ENCODE measurements at regions not wholly inside any gene's neighbourhood (a gene's known extent, or its start where the extent isn't known, plus 50 kb on each side); places are given as distances from the start of the nearest gene placed in this dataset.

DNA sequence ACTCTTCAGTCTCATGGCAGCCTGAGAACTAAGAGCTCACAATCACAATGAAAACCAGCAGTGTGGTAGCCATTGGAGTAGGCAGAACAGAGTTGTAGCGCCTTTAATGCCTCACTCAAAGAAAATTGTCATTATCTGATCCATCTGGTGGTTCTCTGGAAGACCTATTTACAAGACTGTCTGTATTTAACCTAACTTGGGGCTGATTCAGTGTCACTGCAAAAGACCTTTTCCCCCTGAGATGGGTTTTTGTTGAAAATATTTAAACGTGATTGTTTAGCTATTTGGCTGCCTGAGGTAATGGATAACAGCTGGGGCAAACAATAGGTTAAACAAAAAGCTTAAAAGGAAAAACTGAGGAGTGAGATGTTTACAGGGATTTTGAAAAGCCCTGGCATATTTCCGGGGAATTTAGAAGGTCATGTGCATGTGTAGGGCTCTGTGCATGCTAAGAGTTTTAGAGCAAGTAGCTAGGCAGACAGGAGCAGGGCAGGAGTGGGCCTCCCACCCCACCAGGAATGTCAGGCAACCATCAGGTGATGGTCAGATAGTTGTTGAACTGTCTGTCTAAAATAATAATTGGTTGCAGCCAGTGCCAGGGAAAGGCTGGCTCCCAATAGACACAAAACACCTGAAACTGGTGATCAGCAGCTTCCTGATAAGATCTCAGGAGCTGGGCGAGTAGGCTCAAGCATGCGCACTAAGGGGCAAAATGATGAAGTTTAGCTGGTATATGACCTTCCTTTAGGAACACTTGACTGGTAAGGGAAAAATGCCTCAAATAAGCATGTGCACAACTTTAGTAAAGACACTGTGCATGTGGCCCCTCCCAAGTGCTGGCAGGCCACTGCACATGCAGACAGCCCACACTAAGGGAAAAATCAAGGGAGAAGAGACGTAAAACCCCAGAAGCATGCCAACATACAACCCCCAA, 70.8 kb upstream of the AKIRIN2 start:
- Histone ChIP-seq H3K4me1 (ENCODE audit: insufficient read depth, low read length) (no peaks in the 10 kb centered on the region), H3K27me3 (ENCODE audit: insufficient read depth, low read length, poor library complexity, severe bottlenecking) (no peaks in the 10 kb centered on the region), H3K27ac (ENCODE audit: low read depth, low read length) (no peak overlapping the region), H3K36me3 (ENCODE audit: insufficient read depth, low read length) (no peaks in the 10 kb centered on the region), H3K9me3 (ENCODE audit: low read length) (no peaks in the 10 kb centered on the region), H3K4me3 (ENCODE audit: low read length) (no peak overlapping the region)
- H3K27me3 Mint-ChIP-seq: peaks cover 0 to 2% of the 10 kb centered on the region in 2 donors
- ChIA-PET CTCF (no interaction called here), POLR2A (no interaction called here)
- H3K36me3 Mint-ChIP-seq: no peaks in the 10 kb centered on the region
- H3K9me3 Mint-ChIP-seq: no peaks in the 10 kb centered on the region
- peak overlapping the region in 1 of 8 donors; percentile 8 for H3K27ac Mint-ChIP-seq
- DNase-seq: no peak
- peaks cover 0 to 4% (median 0%) of the 10 kb centered on the region in 3 donors for H3K4me1 Mint-ChIP-seq
- H3K4me3 Mint-ChIP-seq: no peak overlapping the region

DNA sequence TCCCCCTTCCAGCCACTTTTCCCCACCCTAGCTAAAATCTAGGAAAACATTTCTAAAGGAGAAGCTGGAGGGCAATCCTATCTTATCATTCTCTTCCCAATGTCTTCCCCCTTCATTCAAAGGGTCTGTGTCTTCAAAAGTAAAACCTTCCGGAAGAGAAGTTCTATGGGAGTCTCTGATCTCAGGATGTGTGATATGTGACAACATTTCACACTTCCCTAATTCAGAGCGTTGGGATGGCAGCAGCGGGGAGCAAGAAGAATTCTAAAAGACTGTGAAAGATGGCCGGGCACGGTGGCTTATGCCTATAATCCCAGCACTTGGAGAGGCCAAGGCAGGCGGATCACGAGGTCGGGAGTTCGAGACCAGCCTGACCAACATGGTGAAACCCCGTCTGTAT, 65.4 kb upstream of the AKIRIN2 start:
- Mint-ChIP-seq H3K36me3 (no peaks in the 10 kb centered on the region), H3K4me3 (no peak overlapping the region), H3K27me3 (peaks cover 0 to 2% of the 10 kb centered on the region in 2 donors), H3K27ac (no peak overlapping the region), H3K9me3 (no peaks in the 10 kb centered on the region), H3K4me1 (no peaks in the 10 kb centered on the region)
- no peak overlapping the region for H3K4me3 ChIP-seq (ENCODE audit: low read length)
- H3K4me1 ChIP-seq (ENCODE audit: insufficient read depth, low read length): no peaks in the 10 kb centered on the region
- H3K27me3 ChIP-seq (ENCODE audit: insufficient read depth, low read length, poor library complexity, severe bottlenecking): no peaks in the 10 kb centered on the region
- POLR2A ChIA-PET: no interaction called here
- no peak for DNase-seq
- no peak overlapping the region for H3K27ac ChIP-seq (ENCODE audit: low read depth, low read length)
- CTCF ChIA-PET: no interaction called here
- H3K36me3 ChIP-seq (ENCODE audit: insufficient read depth, low read length): no peaks in the 10 kb centered on the region
- no peaks in the 10 kb centered on the region for H3K9me3 ChIP-seq (ENCODE audit: low read length)

DNA sequence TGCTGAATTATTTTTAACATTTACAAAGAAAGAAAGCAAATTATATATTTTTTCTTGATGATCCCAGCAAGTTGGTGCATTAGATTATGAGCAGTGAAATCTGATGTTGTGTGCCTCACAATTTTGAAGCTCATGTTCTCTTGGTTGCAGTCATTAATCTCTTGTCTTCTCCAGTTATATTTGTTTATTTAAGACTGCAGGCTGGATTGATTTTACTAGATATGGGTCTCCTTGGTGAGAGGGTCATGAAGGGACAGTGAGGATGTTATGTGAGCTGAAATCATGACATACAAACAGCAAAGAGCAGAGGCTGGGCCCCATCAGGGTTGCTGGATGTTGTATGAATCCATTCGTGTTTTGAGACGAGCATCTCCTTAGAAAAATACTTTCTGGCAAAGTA, 64.2 kb upstream of the AKIRIN2 start:
- Mint-ChIP-seq H3K9me3 (no peaks in the 10 kb centered on the region), H3K36me3 (no peaks in the 10 kb centered on the region), H3K4me3 (no peak overlapping the region), H3K4me1 (no peaks in the 10 kb centered on the region), H3K27me3 (peaks cover 0 to 2% of the 10 kb centered on the region in 2 donors), H3K27ac (peak overlapping the region in 1 of 8 donors; percentile 28)
- ChIA-PET CTCF (no interaction called here), POLR2A (no interaction called here)
- H3K27ac ChIP-seq (ENCODE audit: low read depth, low read length): no peak overlapping the region
- no peaks in the 10 kb centered on the region for H3K4me1 ChIP-seq (ENCODE audit: insufficient read depth, low read length)
- no peaks in the 10 kb centered on the region for H3K9me3 ChIP-seq (ENCODE audit: low read length)
- H3K27me3 ChIP-seq (ENCODE audit: insufficient read depth, low read length, poor library complexity, severe bottlenecking): no peaks in the 10 kb centered on the region
- no peaks in the 10 kb centered on the region for H3K36me3 ChIP-seq (ENCODE audit: insufficient read depth, low read length)
- no peak overlapping the region for H3K4me3 ChIP-seq (ENCODE audit: low read length)
- DNase-seq: no peak

- Mint-ChIP-seq H3K36me3 (no peaks in the 10 kb centered on the region), H3K27me3 (peaks cover 0 to 2% of the 10 kb centered on the region in 2 donors), H3K9me3 (no peaks in the 10 kb centered on the region), H3K27ac (no peak overlapping the region), H3K4me1 (no peaks in the 10 kb centered on the region), H3K4me3 (no peak overlapping the region)
- Histone ChIP-seq H3K4me1 (ENCODE audit: insufficient read depth, low read length) (no peaks in the 10 kb centered on the region), H3K4me3 (ENCODE audit: low read length) (no peak overlapping the region), H3K9me3 (ENCODE audit: low read length) (no peaks in the 10 kb centered on the region), H3K27ac (ENCODE audit: low read depth, low read length) (no peak overlapping the region), H3K36me3 (ENCODE audit: insufficient read depth, low read length) (no peaks in the 10 kb centered on the region), H3K27me3 (ENCODE audit: insufficient read depth, low read length, poor library complexity, severe bottlenecking) (no peaks in the 10 kb centered on the region)
- ChIA-PET CTCF (no interaction called here), POLR2A (no interaction called here)
- no peak for DNase-seq
These were observed 61.9 kb upstream of the AKIRIN2 start for GRCh38 chr6:87763901-87764300.

DNA sequence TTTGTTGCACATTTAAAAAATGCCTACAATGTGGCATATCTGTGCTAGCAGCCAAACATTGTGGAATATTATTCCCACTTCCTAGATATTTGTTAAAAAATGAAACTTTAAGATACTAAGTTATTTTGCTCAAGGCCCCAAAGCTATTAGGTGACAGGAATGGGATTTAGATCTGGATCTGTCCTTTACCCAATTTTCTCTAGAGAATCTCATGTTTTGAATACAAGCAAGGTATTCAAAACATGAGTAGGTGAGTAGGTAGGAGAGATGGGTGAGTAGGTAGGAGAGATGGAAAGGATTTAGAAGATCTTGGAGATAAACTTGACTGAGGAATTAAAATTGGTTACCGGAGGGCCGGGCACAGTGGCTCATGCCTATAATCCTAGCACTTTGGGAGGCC, 61.2 kb upstream of the AKIRIN2 start:
- Mint-ChIP-seq H3K27me3 (peaks cover 0 to 2% of the 10 kb centered on the region in 2 donors), H3K4me3 (no peak overlapping the region)
- POLR2A ChIA-PET: no interaction called here

DNA sequence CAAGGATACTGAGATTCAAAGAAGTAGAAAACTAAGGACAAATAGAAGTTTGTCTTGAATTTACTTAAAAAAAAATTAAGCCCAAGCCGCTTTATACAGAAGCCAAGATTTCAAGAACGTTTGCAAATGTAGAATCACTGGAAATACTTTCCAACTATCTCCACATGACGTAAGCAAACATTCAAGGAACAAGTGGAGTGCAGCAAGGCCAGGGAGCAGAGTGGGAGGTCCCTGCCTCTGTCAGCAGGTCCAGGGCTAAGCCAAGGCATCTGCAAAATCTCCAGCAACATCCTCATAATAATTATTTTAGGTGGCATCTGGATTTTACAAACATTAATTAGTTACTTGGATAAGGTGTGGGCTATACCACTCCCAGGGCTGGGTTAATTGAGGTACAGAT, 60.1 kb upstream of the AKIRIN2 start:
- no peaks in the 10 kb centered on the region for H3K4me1 ChIP-seq (ENCODE audit: insufficient read depth, low read length)
- Mint-ChIP-seq H3K27me3 (peaks cover 0 to 2% of the 10 kb centered on the region in 2 donors), H3K4me3 (no peak overlapping the region), H3K27ac (no peak overlapping the region), H3K9me3 (no peaks in the 10 kb centered on the region), H3K4me1 (peaks cover under 1 to 1% (median 1%) of the 10 kb centered on the region in 3 donors), H3K36me3 (no peaks in the 10 kb centered on the region)
- H3K27ac ChIP-seq (ENCODE audit: low read depth, low read length): no peak overlapping the region
- ChIA-PET POLR2A (no interaction called here), CTCF (no interaction called here)
- no peaks in the 10 kb centered on the region for H3K27me3 ChIP-seq (ENCODE audit: insufficient read depth, low read length, poor library complexity, severe bottlenecking)
- DNase-seq: no peak
- no peaks in the 10 kb centered on the region for H3K9me3 ChIP-seq (ENCODE audit: low read length)
- no peaks in the 10 kb centered on the region for H3K36me3 ChIP-seq (ENCODE audit: insufficient read depth, low read length)
- H3K4me3 ChIP-seq (ENCODE audit: low read length): no peak overlapping the region

More for the DNA sequence above, 61.2 kb upstream of the AKIRIN2 start:
- Histone ChIP-seq H3K36me3 (ENCODE audit: insufficient read depth, low read length) (no peaks in the 10 kb centered on the region), H3K27ac (ENCODE audit: low read depth, low read length) (no peak overlapping the region), H3K4me1 (ENCODE audit: insufficient read depth, low read length) (no peaks in the 10 kb centered on the region), H3K9me3 (ENCODE audit: low read length) (no peaks in the 10 kb centered on the region), H3K27me3 (ENCODE audit: insufficient read depth, low read length, poor library complexity, severe bottlenecking) (no peaks in the 10 kb centered on the region), H3K4me3 (ENCODE audit: low read length) (no peak overlapping the region)
- Mint-ChIP-seq H3K27ac (no peak overlapping the region), H3K9me3 (no peaks in the 10 kb centered on the region), H3K4me1 (no peaks in the 10 kb centered on the region), H3K36me3 (no peaks in the 10 kb centered on the region)
- CTCF ChIA-PET: no interaction called here
- DNase-seq: no peak

- Mint-ChIP-seq H3K4me1 (peaks cover 5 to 15% (median 11%) of the 10 kb centered on the region in 3 donors), H3K4me3 (no peak overlapping the region), H3K27ac (no peak overlapping the region), H3K9me3 (no peaks in the 10 kb centered on the region), H3K36me3 (no peaks in the 10 kb centered on the region), H3K27me3 (no peaks in the 10 kb centered on the region)
- no peak overlapping the region for H3K4me3 ChIP-seq (ENCODE audit: low read length)
- ChIA-PET CTCF (no interaction called here), POLR2A (no interaction called here)
- no peaks in the 10 kb centered on the region for H3K36me3 ChIP-seq (ENCODE audit: insufficient read depth, low read length)
- no peaks in the 10 kb centered on the region for H3K27me3 ChIP-seq (ENCODE audit: insufficient read depth, low read length, poor library complexity, severe bottlenecking)
- DNase-seq: no peak
- H3K27ac ChIP-seq (ENCODE audit: low read depth, low read length): no peak overlapping the region
- H3K9me3 ChIP-seq (ENCODE audit: low read length): no peaks in the 10 kb centered on the region
- no peaks in the 10 kb centered on the region for H3K4me1 ChIP-seq (ENCODE audit: insufficient read depth, low read length)
These were observed 55.8 kb upstream of the AKIRIN2 start for GRCh38 chr6:87757792-87758191.

DNA sequence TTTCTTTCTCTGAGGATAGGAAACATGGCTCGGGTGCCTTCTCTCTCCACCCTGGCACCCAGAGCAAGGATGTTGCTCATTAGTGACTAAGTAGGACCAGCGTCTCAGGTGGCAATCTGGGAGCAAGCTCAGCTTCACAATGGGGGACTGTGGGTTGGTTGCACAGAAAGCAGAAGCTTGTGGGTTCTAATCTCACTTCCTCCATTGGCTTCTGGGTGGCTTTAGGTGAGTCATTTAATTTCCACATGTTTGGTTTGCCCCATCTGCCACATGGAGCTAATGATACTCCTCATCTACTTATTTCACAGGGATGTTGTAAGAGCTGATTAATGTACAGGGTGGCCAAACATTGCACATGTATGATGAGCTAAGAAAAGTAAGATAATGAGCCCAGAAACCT, 54.8 kb upstream of the AKIRIN2 start:
- ChIA-PET POLR2A (no interaction called here), CTCF (interaction anchor here (1.4 kb wide), 1 partner anchor 14 kb away, joined by 3 read pairs; no protein-coding TSS in a partner anchor)
- H3K4me3 Mint-ChIP-seq: peak overlapping the region in 2 of 7 donors; percentile 17 to 36
- H3K9me3 Mint-ChIP-seq: no peaks in the 10 kb centered on the region
- peak overlapping the region in 4 of 8 donors; percentile 30 to 82 (median 49) for H3K27ac Mint-ChIP-seq
- peaks cover 5 to 15% (median 11%) of the 10 kb centered on the region in 3 donors for H3K4me1 Mint-ChIP-seq
- H3K36me3 ChIP-seq (ENCODE audit: insufficient read depth, low read length): no peaks in the 10 kb centered on the region
- no peaks in the 10 kb centered on the region for H3K9me3 ChIP-seq (ENCODE audit: low read length)
- no peak for DNase-seq
- no peaks in the 10 kb centered on the region for H3K27me3 ChIP-seq (ENCODE audit: insufficient read depth, low read length, poor library complexity, severe bottlenecking)
- no peaks in the 10 kb centered on the region for H3K27me3 Mint-ChIP-seq
- no peak overlapping the region for H3K4me3 ChIP-seq (ENCODE audit: low read length)
- no peaks in the 10 kb centered on the region for H3K4me1 ChIP-seq (ENCODE audit: insufficient read depth, low read length)
- no peak overlapping the region for H3K27ac ChIP-seq (ENCODE audit: low read depth, low read length)
- H3K36me3 Mint-ChIP-seq: no peaks in the 10 kb centered on the region
